Immature natural killer cell (primary cell): ENCODE measurements at regions not wholly inside any gene's neighbourhood (a gene's known extent, or its start where the extent isn't known, plus 50 kb on each side); places are given as distances from the start of the nearest gene placed in this dataset.

Experiments used
- DNase-seq, 3 donors: peaks; one replicate each; pipeline ENCODE4 v3.0.0; 2022; ENCODE audit warnings: mixed read lengths in 1 of 3
- H3K27ac Mint-ChIP-seq, 6 donors: one replicate each; pipeline ENCODE4 v1.8.0; 2020; ENCODE audit warnings: mixed read lengths in 6 of 6, mild to moderate bottlenecking in 5 of 6, inconsistent platforms in 4 of 6, moderate library complexity in 3 of 6
- H3K27me3 Mint-ChIP-seq, 3 donors: one replicate each; pipeline ENCODE4 v1.8.0; 2020 to 2021; ENCODE audit warnings: low read depth in 3 of 3, mild to moderate bottlenecking in 3 of 3, mixed read lengths in 3 of 3, moderate library complexity in 3 of 3, inconsistent platforms in 1 of 3
- H3K36me3 Mint-ChIP-seq, 3 donors: one replicate each; pipeline ENCODE4 v1.8.0; 2020; ENCODE audit warnings: mixed read lengths in 3 of 3, inconsistent platforms in 2 of 3, mild to moderate bottlenecking in 2 of 3
- H3K4me1 Mint-ChIP-seq, 2 donors: one replicate each; pipeline ENCODE4 v1.8.0; 2020; ENCODE audit warnings: inconsistent platforms in 2 of 2, mild to moderate bottlenecking in 2 of 2, mixed read lengths in 2 of 2, moderate library complexity in 1 of 2
- H3K4me3 Mint-ChIP-seq, 5 donors: one replicate each; pipeline ENCODE4 v1.8.0; 2020; ENCODE audit warnings: mild to moderate bottlenecking in 5 of 5, mixed read lengths in 5 of 5, inconsistent platforms in 3 of 5, moderate library complexity in 3 of 5
- H3K9me3 Mint-ChIP-seq, 6 donors: one replicate each; pipeline ENCODE4 v1.8.0; 2020; ENCODE audit warnings: mild to moderate bottlenecking in 6 of 6, mixed read lengths in 6 of 6, inconsistent platforms in 4 of 6, moderate library complexity in 3 of 6

DNA sequence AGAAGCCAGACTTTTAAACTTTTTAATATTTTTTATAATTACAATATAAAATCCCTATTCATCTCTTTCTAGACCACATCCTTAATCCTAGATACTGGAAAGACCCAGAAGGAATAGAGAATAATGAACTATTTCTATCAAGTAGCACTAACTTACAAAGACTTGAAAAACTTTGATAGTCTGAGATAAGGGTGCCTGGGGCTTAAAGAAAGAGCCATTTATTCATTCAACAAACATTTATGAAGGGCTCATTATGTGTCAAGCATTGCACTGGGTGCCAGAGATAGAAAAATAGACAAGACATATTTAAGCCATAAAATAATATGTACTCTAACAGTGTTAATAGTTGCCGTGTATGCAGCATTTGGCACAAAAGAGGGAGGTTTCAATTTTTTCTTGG, 178.0 kb upstream of the EMCN start:
- Mint-ChIP-seq H3K27me3 (peaks cover 2 to 5% (median 3%) of the 10 kb centered on the region in 3 donors), H3K9me3 (peaks cover 0 to 4% (median 0%) of the 10 kb centered on the region in 6 donors), H3K36me3 (peaks cover 0 to 3% (median 0%) of the 10 kb centered on the region in 3 donors), H3K27ac (no peak overlapping the region), H3K4me3 (no peak overlapping the region), H3K4me1 (no peaks in the 10 kb centered on the region)
- no peak for DNase-seq

DNA sequence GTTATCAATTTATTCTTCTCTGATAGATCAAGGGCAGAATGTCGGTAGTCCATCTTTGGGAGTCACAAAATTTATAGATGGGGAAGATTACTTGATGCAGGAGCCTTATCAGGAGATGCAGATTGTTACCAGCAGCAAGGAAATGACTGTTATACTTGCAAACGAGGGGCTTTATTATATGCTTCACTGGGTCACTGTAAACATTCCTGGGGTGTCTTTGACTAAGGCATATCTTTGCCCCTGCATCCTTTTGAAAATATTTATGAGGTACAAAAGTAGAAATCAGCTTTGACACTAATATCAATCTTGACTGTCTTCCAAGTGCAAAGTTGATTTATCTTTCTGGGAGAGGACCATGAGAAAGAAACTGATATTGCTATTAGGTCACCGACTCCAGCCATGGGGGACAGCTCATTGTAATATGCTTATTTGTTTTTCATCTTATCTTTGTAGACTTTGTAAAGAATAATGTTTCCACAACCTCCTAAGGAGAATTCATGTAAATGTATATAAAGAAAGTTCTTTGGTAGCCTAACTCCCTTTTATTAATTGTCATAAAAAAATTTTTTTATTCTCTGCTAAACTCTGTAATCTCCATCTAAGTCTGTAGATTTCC, 177.3 kb upstream of the EMCN start:
- Mint-ChIP-seq H3K4me1 (no peaks in the 10 kb centered on the region), H3K4me3 (no peak overlapping the region), H3K9me3 (peaks cover 0 to 4% (median 0%) of the 10 kb centered on the region in 6 donors), H3K27ac (no peak overlapping the region), H3K27me3 (peaks cover 2 to 7% (median 3%) of the 10 kb centered on the region in 3 donors), H3K36me3 (peaks cover 0 to 3% (median 0%) of the 10 kb centered on the region in 3 donors)
- no peak for DNase-seq

DNA sequence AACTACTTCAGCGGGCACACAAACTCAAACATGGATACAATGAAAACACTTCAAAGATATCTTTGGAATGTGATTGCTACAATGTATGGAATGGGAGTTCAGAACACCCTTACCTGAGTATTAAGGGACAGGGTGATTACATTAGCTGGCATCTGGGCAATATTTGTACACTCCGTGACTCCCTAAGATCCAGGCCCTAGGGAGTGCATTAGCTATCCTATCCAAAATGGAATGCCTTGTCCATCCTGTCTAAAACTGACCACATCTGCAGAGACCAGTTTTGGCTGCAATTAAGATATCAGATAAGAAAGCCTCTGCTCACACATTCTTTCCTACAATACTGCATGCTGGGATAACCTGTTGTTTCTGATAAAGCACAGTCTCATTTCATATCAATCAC, 176.6 kb upstream of the EMCN start:
- H3K4me3 Mint-ChIP-seq: no peak overlapping the region
- peaks cover 0 to 4% (median 0%) of the 10 kb centered on the region in 6 donors for H3K9me3 Mint-ChIP-seq
- peaks cover 2 to 7% (median 3%) of the 10 kb centered on the region in 3 donors for H3K27me3 Mint-ChIP-seq
- DNase-seq: no peak
- peaks cover 0 to 3% (median 0%) of the 10 kb centered on the region in 3 donors for H3K36me3 Mint-ChIP-seq
- H3K27ac Mint-ChIP-seq: no peak overlapping the region
- H3K4me1 Mint-ChIP-seq: no peaks in the 10 kb centered on the region

DNA sequence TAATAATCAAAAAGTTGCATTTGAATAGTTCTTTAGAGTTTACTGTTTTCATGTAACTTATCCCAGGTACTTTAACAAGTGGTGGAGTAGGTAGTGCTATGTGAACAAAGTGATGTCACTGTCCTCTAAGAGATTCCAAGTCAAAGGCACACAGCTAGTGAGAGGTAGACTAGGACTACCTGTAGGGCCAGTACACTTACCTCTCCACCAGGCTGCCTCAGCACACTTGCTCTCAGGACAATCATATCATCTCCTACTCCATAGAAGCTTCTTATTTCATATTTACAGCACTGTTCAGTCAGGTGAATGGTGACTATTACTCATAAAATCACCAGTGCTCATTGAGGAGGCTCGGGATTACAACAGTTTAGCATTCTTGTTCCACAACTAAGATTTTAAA, 173.0 kb upstream of the EMCN start:
- DNase-seq: no peak

DNA sequence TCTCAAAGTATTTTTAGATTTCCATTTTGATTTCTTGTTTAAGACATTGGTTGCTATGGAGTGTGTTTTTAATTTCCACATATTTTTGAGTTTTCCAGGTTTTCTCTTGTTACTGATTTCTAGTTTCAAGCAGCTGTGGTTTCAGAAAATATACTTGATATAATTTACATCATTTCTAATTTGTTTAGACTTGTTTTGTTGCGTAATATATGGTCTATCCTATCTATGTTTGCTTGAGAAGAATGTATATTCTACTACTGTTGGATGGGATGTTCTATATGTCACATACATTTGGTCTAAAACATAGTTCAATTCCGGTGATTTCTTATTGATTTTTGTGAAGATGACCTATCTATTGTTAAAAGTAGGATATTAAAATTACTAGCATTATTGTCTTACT, 170.5 kb upstream of the EMCN start:
- no peak for DNase-seq
- H3K4me1 Mint-ChIP-seq: no peaks in the 10 kb centered on the region
- peaks cover 0 to 3% (median 0%) of the 10 kb centered on the region in 3 donors for H3K27me3 Mint-ChIP-seq
- H3K4me3 Mint-ChIP-seq: no peak overlapping the region
- H3K9me3 Mint-ChIP-seq: peaks cover 0 to 6% (median 0%) of the 10 kb centered on the region in 6 donors
- no peaks in the 10 kb centered on the region for H3K36me3 Mint-ChIP-seq
- no peak overlapping the region for H3K27ac Mint-ChIP-seq

More for the DNA sequence above, 173.0 kb upstream of the EMCN start:
- Mint-ChIP-seq H3K4me1 (no peaks in the 10 kb centered on the region), H3K27me3 (peaks cover 0 to 3% (median 2%) of the 10 kb centered on the region in 3 donors), H3K9me3 (peaks cover 0 to 4% (median 0%) of the 10 kb centered on the region in 6 donors), H3K4me3 (no peak overlapping the region), H3K27ac (no peak overlapping the region), H3K36me3 (peaks cover 0 to 3% (median 0%) of the 10 kb centered on the region in 3 donors)

DNA sequence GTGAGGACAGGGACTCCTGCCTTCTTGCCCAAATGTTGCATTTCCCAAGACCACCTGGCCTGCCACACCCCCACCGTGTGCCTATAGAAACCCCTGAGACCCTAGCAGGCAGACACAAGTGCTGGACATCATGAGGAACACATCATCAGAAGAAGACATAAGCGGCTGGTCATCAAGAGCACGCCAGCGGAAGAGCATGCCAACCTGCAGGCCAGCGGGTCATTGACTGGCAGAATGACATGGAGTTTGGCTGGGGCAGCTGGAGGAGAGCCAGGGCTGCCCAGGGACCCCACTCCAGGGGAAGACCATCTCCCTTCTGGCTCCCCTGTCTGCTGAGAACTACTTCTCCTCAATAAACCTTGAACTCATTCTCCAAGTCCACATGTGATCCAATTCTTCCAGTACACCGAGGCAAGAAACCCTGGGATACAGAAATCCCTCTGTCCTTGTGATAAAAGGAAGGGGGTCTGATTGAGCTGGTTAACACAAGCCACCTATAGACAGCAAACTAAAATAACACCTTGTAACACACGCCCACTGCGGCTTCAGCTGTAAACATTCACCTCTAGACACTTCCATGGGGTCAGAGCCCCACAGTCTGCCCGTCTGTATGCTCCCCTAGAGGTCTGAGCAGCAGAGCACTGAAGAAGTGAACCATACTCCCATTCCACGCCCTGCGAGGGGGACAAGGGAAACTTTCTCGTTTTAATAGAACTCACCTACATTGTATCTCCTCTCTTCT, 164.8 kb upstream of the EMCN start:
- no peak overlapping the region for H3K27ac Mint-ChIP-seq
- no peaks in the 10 kb centered on the region for H3K36me3 Mint-ChIP-seq
- no peak overlapping the region for H3K4me3 Mint-ChIP-seq
- H3K4me1 Mint-ChIP-seq: peaks cover 0 to 7% of the 10 kb centered on the region in 2 donors
- no peak for DNase-seq
- peaks cover 2 to 4% (median 3%) of the 10 kb centered on the region in 3 donors for H3K27me3 Mint-ChIP-seq
- H3K9me3 Mint-ChIP-seq: peaks cover 0 to 6% (median 0%) of the 10 kb centered on the region in 6 donors

DNA sequence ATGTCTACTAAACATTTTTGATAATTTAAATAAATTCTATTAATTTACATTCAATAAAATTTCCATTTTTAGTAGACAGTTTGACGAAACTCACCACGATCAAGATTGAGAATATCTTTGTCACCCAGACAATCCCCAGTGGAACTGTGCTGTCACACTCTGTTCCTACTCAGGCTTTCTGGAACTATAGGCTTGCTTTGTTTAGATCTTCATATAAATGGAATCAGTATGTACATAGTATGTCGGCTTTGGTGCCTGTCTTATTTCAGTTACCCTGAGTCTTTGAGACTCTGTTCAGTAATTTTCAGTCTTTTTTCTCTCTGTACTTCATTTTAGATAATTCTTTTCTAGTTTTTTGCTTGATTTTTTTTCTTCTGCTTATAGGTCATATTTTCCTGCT, 163.5 kb upstream of the EMCN start:
- peaks cover 2 to 4% (median 3%) of the 10 kb centered on the region in 3 donors for H3K27me3 Mint-ChIP-seq
- no peaks in the 10 kb centered on the region for H3K36me3 Mint-ChIP-seq
- no peak for DNase-seq
- no peak overlapping the region for H3K4me3 Mint-ChIP-seq
- H3K27ac Mint-ChIP-seq: no peak overlapping the region
- peaks cover 0 to 7% of the 10 kb centered on the region in 2 donors for H3K4me1 Mint-ChIP-seq
- peaks cover 0 to 6% (median 0%) of the 10 kb centered on the region in 6 donors for H3K9me3 Mint-ChIP-seq

DNA sequence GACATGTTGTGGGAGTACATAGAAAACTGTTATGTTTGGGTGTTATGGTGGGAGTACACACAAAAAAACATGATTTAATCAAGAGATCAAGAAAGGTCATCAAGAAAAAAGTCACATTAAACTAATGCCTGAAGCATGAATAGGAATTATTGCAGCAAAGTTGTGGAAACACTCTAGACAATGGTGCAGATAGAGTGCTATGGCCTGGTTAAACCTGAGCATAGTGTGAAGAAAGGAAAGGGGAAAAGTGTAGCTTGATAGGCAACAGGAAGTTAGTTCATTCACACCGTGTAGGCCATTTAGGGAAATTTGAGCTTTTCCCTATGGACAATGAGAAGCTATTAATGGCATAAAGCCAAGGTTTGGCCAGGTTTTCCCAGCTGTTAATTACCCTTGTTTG, 162.1 kb upstream of the EMCN start:
- no peaks in the 10 kb centered on the region for H3K36me3 Mint-ChIP-seq
- peaks cover 0 to 4% (median 0%) of the 10 kb centered on the region in 6 donors for H3K9me3 Mint-ChIP-seq
- no peak overlapping the region for H3K27ac Mint-ChIP-seq
- H3K27me3 Mint-ChIP-seq: peaks cover 2 to 4% (median 3%) of the 10 kb centered on the region in 3 donors
- H3K4me1 Mint-ChIP-seq: peaks cover 0 to 7% of the 10 kb centered on the region in 2 donors
- no peak for DNase-seq
- no peak overlapping the region for H3K4me3 Mint-ChIP-seq

DNA sequence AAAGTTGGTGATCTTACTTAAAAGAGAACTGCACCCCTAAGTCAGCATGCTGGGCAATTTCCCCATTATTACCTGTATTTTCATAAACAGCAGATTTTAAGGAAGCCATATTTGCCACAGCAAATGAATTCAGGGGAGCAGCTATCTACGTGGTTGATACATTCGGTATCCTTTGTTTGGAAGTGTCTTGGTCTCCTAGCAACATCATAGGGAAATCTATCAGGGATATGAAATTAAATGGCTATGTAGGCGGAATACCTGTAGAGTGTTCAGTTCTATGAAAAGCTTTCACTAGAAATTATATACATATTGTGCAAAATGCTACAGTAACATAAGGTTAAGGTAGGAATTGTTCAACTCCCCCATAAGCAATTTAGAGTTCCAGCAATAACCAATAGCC, 157.2 kb upstream of the EMCN start:
- Mint-ChIP-seq H3K4me1 (no peaks in the 10 kb centered on the region), H3K27me3 (peaks cover 0 to 3% (median 0%) of the 10 kb centered on the region in 3 donors), H3K4me3 (no peak overlapping the region), H3K36me3 (no peaks in the 10 kb centered on the region), H3K9me3 (no peaks in the 10 kb centered on the region), H3K27ac (no peak overlapping the region)
- DNase-seq: no peak

DNA sequence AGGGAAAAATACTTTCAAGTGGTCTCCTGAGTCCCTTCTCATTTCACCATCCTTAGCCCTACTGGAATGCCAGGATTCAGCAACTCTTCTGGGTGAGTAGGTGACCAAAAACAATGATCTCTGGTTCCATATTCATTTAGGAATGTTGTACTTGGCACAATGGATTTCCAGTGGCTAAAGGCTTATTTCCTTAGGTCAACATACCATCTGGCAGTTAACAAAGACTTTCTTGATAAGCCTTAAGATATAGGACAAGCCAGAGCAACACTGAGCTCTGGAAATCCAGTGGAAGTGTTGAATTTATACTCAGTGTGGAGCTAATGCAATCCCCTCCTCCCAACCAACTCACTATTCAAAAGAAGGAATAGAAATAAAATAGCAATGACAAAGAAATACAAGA, 139.4 kb upstream of the EMCN start:
- H3K27me3 Mint-ChIP-seq: peaks cover 1 to 4% (median 2%) of the 10 kb centered on the region in 3 donors
- H3K36me3 Mint-ChIP-seq: no peaks in the 10 kb centered on the region

DNA sequence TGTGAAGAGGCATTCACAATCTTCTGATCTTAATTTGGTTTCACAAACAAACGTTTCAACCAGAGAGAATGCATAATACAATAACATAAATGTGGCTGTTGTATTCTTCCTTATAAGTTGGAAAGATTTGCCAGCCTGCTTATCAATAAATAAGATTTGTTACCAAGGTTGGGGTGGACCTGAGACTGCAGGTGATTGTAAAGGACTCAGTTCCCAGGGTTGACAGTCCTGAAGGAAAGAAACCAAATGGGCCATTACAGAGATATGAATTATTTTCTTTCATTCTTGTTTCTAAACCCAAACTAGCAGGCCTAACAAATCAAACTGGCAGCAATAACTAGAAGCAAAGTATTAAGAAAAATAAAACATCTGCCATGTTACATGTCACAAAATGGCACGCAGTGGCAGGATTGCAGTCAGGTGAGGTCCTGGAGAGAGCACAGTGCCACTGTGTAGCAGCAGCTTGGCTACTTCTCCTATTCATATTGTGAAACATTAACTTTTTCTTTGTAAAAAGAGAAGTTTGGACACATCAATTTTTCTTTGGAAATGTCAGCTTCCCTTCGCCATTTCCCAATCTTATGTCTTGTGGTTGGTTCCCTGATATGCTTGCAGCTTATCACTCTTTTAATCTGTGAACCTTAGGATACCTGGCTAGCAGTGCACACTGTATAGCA, 133.8 kb upstream of the EMCN start:
- Mint-ChIP-seq H3K4me1 (no peaks in the 10 kb centered on the region), H3K36me3 (no peaks in the 10 kb centered on the region), H3K4me3 (no peak overlapping the region), H3K27ac (no peak overlapping the region), H3K27me3 (peaks cover 0 to 2% (median 0%) of the 10 kb centered on the region in 3 donors), H3K9me3 (no peaks in the 10 kb centered on the region)
- DNase-seq: no peak

More for the DNA sequence above, 139.4 kb upstream of the EMCN start:
- no peak overlapping the region for H3K4me3 Mint-ChIP-seq
- no peak for DNase-seq
- H3K27ac Mint-ChIP-seq: no peak overlapping the region
- H3K9me3 Mint-ChIP-seq: no peaks in the 10 kb centered on the region
- no peaks in the 10 kb centered on the region for H3K4me1 Mint-ChIP-seq

DNA sequence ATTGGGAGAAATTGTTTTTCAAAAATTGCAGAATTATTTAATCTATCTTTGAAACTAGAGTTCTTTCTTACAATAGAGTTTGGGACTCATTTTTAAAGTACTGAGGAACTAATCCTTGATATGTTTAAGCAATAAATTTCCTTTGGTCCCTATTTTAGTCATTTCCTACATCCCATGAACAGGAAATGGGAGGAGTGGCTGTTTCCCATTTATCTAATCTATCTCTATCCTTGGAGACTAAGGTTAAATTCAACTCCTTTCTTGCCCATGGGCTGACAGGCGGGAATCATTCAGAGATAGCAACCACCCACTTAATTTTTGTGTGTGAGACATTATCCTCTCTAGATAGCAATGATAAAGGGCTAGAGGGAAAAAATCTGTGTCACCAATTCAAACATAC, 131.6 kb upstream of the EMCN start:
- no peak for DNase-seq
- no peaks in the 10 kb centered on the region for H3K36me3 Mint-ChIP-seq
- H3K4me1 Mint-ChIP-seq: no peaks in the 10 kb centered on the region
- no peak overlapping the region for H3K4me3 Mint-ChIP-seq
- H3K27me3 Mint-ChIP-seq: no peaks in the 10 kb centered on the region
- H3K9me3 Mint-ChIP-seq: peaks cover 0 to 3% (median 0%) of the 10 kb centered on the region in 6 donors
- no peak overlapping the region for H3K27ac Mint-ChIP-seq

DNA sequence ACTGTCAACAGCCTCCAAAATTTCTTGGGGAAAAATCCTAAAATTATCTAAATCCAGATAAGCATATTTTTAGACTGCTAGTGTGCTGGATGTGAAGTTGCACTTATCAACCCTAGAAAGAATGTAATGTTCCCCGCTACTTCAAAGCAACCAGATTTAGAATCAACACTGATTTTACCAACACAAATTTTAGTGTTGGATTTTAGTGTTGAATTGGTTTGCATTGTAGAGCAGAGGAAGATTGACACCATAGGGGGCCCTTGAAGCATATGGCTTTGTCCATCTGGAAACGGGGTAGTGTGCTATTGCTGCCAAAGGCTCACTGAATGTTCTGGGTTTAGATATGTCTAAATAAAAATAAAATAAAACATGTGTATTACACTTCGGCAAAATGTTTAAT, 126.3 kb upstream of the EMCN start:
- H3K9me3 Mint-ChIP-seq: peaks cover 0 to 3% (median 0%) of the 10 kb centered on the region in 6 donors
- H3K36me3 Mint-ChIP-seq: no peaks in the 10 kb centered on the region
- no peaks in the 10 kb centered on the region for H3K4me1 Mint-ChIP-seq
- DNase-seq: no peak
- no peak overlapping the region for H3K27ac Mint-ChIP-seq
- no peak overlapping the region for H3K4me3 Mint-ChIP-seq
- H3K27me3 Mint-ChIP-seq: peaks cover 0 to 2% (median 0%) of the 10 kb centered on the region in 3 donors

DNA sequence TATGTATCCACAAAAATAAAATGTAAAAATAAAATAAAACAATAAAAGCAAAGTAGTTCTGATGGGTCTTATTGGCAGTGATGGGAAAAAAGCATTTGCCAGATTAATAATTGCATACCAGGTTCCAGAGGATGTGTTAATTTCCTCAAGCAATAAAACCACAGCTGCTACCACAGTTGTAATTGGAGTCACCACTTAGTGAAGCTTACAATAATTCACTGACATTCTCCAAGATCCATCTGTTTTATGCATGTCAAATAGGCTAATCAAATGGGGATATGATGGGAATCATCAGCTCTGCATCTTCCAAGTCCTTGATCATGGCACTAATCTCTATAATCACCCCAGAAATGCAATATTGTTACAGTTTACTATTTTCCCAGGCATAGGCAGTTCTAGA, 123.5 kb upstream of the EMCN start:
- Mint-ChIP-seq H3K4me1 (no peaks in the 10 kb centered on the region), H3K9me3 (peaks cover 0 to 7% (median 1%) of the 10 kb centered on the region in 6 donors), H3K4me3 (no peak overlapping the region), H3K27ac (no peak overlapping the region), H3K27me3 (peaks cover 2 to 7% (median 2%) of the 10 kb centered on the region in 3 donors), H3K36me3 (no peaks in the 10 kb centered on the region)
- DNase-seq: no peak
